Mesothelial cell of epicardium (in vitro differentiated cells): ENCODE measurements at regions not wholly inside any gene's neighbourhood (a gene's known extent, or its start where the extent isn't known, plus 50 kb on each side); places are given as distances from the start of the nearest gene placed in this dataset.

ENCODE experiments used
- DNase-seq, 2 experiments: peaks; one replicate each; pipeline ENCODE4 v3.0.0; 2021; ENCODE audit warnings: low spot score in 2 of 2; ENCODE audit not compliant: unreplicated experiment in 2 of 2
- H3K27ac Mint-ChIP-seq: 2 replicates; pipeline ENCODE4 v1.8.0; 2021; ENCODE audit warnings: mixed read lengths
- H3K27me3 Mint-ChIP-seq: 2 replicates; pipeline ENCODE4 v1.8.0; 2021; ENCODE audit warnings: low read depth, mixed read lengths
- H3K36me3 Mint-ChIP-seq: 2 replicates; pipeline ENCODE4 v1.8.0; 2021; ENCODE audit warnings: mixed read lengths
- H3K4me1 Mint-ChIP-seq: 2 replicates; pipeline ENCODE4 v1.8.0; 2021; ENCODE audit warnings: mixed read lengths
- H3K4me3 Mint-ChIP-seq: 2 replicates; pipeline ENCODE4 v1.8.0; 2021; ENCODE audit warnings: mild to moderate bottlenecking, moderate library complexity, mixed read lengths
- H3K9me3 Mint-ChIP-seq: 2 replicates; pipeline ENCODE4 v1.8.0; 2021; ENCODE audit warnings: mixed read lengths
- TF ChIP-seq, protein P1 (sequence below): fragments of 200-600 bp; sonication (generic); IDR thresholded peaks from one replicate; pipeline ENCODE4 v1.5.0; 2021; ENCODE audit warnings: antibody characterized with exemption; ENCODE audit not compliant: unreplicated experiment

DNA sequence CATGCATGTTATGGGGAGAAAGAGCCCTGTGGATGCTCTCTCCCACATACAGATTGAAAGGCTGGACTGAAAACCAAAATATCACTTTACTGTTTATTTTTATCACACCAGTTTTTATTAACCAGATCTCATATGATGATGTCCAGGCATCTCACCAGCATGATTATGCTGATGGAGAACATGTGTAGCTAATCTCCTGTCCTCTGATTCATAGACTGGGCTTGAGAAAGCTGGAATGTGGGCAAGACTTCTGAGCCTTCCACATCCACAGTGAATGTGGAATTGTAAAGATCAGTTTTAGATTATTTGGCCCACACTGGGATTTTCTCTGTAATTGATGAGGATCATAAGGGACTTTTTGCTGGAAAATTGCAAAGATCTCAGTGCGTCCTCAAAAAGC, 137.9 kb downstream of the ICOS start:
- Mint-ChIP-seq H3K4me1 (peaks cover 33% of the 10 kb centered on the region), H3K27me3 (peaks cover 41% of the 10 kb centered on the region), H3K27ac (no peak overlapping the region), H3K9me3 (no peaks in the 10 kb centered on the region), H3K36me3 (no peaks in the 10 kb centered on the region), H3K4me3 (no peak overlapping the region)
- no peak for DNase-seq
- TF ChIP-seq, protein P1, sequence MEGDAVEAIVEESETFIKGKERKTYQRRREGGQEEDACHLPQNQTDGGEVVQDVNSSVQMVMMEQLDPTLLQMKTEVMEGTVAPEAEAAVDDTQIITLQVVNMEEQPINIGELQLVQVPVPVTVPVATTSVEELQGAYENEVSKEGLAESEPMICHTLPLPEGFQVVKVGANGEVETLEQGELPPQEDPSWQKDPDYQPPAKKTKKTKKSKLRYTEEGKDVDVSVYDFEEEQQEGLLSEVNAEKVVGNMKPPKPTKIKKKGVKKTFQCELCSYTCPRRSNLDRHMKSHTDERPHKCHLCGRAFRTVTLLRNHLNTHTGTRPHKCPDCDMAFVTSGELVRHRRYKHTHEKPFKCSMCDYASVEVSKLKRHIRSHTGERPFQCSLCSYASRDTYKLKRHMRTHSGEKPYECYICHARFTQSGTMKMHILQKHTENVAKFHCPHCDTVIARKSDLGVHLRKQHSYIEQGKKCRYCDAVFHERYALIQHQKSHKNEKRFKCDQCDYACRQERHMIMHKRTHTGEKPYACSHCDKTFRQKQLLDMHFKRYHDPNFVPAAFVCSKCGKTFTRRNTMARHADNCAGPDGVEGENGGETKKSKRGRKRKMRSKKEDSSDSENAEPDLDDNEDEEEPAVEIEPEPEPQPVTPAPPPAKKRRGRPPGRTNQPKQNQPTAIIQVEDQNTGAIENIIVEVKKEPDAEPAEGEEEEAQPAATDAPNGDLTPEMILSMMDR, result no peak

DNA sequence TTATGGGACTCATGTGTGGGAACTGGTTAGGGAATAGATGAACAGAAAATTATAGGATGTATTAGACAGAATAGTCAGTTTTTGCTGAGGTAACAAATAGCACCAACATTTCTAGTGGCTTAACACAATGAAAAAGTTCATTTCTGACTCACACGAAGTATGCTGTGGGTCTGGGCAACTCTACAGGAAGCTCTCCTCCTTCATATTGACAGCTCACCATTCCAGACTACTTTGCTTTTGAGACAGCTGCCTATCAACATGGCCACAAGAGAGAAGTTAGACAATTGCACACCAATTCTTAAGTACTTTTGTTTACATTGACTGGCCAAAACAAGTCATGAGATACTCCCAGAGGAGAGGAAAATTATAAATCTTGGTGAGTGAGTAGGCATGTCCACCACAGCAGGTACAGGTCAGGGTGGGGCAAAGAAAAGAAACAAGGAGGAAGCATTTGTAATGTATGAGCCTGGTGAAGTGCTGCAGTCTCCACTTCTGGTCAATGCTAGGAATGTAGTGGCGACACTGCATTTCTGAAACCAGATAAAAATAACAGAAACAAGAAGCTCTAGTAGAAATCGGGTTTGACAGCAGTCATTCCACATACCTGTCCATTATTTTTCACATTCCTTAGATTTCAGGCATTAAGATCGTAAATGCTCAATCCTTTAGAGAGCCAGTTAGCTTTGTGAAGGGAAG, 141.6 kb downstream of the ICOS start:
- Mint-ChIP-seq H3K9me3 (no peaks in the 10 kb centered on the region), H3K36me3 (no peaks in the 10 kb centered on the region), H3K4me1 (peaks cover 31% of the 10 kb centered on the region), H3K27me3 (peaks cover 22% of the 10 kb centered on the region), H3K4me3 (no peak overlapping the region), H3K27ac (no peak overlapping the region)
- TF ChIP-seq, protein P1, result no peak
- DNase-seq, result no peak

DNA sequence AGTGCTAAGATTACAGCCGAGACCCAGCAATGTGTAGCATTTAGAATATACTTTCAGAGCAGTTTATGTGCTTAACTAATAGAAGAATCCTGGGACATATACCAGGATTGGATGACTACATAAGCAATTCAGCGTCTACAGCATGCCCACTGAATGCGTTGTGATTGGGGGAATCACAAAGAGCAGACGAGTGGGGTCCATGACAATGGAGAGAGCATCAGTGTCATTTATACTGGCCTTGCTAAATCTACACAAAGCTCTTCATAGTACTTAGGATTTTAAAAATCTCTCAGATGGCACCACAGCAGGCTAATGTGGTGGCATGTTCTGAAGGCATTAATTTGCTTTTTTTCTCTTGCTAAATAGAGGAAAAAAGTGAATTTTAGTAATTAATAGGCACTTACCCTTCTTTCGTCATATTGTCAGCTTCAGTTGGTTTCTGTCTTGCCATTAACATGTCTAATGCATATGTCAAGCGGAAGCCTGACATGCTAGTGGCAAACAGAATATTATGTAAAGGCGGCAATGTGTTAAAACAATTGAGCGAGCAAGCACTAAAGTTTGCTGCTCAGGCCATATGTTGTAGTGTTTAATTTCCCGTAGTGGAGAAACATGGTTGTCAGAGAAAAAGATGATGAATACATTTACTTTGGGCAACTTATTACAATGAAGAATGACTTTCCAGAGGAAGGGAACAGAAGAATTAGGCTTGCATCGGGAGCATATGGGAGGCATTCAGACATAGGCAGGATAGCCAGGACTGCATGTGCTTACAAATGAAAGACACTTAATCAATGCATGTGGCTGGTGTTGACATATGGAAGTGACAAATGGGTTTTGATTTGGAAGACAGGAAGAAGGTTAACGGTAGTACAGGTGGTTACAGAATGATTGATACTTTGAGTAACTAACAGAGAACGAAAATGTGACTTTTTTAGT, 145.2 kb downstream of the ICOS start:
- Mint-ChIP-seq H3K27ac (no peak overlapping the region), H3K27me3 (peaks cover 4% of the 10 kb centered on the region), H3K4me3 (no peak overlapping the region), H3K36me3 (no peaks in the 10 kb centered on the region), H3K9me3 (peaks cover 5% of the 10 kb centered on the region), H3K4me1 (peaks cover 18% of the 10 kb centered on the region)
- TF ChIP-seq, protein P1, result no peak
- no peak for DNase-seq

DNA sequence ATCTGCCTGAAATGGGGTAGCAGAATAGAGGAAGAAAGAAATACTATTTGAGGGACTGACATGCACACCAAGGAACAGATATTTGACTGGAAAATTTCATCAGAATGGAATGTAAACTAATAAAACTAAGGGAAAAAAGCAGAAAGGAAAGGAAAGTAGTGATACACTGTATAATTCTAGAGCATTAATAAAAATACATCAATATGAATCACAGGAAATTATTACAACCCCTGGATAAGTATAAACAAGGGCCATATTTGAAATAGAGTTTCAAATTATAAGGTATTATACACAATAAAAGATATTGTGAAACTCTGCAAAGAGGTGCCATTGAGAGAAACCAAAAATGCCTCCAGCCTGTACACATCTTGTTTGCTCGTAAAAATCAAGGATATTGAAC, 149.6 kb downstream of the ICOS start:
- Mint-ChIP-seq H3K36me3 (no peaks in the 10 kb centered on the region), H3K27me3 (peaks cover 4% of the 10 kb centered on the region), H3K27ac (no peak overlapping the region), H3K9me3 (peaks cover 13% of the 10 kb centered on the region), H3K4me3 (no peak overlapping the region), H3K4me1 (peaks cover 5% of the 10 kb centered on the region)
- TF ChIP-seq, protein P1, result no peak
- DNase-seq, result no peak

DNA sequence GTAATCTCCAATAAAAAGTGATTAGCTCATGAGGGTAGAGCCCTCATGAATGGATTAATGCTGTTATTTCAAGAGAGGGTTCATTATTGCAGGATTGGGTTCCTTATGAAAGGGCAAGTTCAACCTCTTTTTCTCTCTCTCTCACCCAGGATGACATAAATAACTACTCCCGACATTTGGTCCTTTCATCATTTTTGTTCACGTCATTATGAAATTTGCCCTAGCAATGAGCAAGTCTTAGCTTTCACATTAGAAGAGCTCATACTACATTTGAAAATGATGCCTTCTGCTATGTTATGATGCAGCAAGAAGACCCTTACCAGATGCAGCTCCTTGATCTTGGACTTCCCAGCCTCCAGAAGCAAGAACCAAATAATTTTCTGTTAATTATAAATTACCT, 152.5 kb downstream of the ICOS start:
- DNase-seq, result no peak
- no peak overlapping the region for H3K27ac Mint-ChIP-seq
- TF ChIP-seq, protein P1, result no peak
- H3K9me3 Mint-ChIP-seq, result peaks cover 28% of the 10 kb centered on the region
- H3K36me3 Mint-ChIP-seq, result no peaks in the 10 kb centered on the region
- H3K4me1 Mint-ChIP-seq, result peaks cover 2% of the 10 kb centered on the region
- no peaks in the 10 kb centered on the region for H3K27me3 Mint-ChIP-seq
- no peak overlapping the region for H3K4me3 Mint-ChIP-seq
